Tibial artery (tissue), 4 donors: ENCODE measurements at regions not wholly inside any gene's neighbourhood (a gene's known extent, or its start where the extent isn't known, plus 50 kb on each side); places are given as distances from the start of the nearest gene placed in this dataset.
A peak's percentile ranks its signal among the peaks of the same experiment; 100 is the strongest.
"Not testable (repeated sequence)": the region's sequence is repeated elsewhere in the genome, so short reads cannot be mapped to it uniquely, and the experiment has no call there.

ENCODE experiments used
- DNase-seq, 2 donors: peaks; one replicate each; pipeline ENCODE4 v3.0.0-alpha.2; 2019
- H3K27ac ChIP-seq, 2 donors: fragments of 200-600 bp; sonication (generic) in 1 of 2; 1 replicate in 1 of 2; 2 replicates in 1 of 2; pipeline ENCODE4 v1.5.1; 2018 to 2019; ENCODE audit warnings: mild to moderate bottlenecking in 1 of 2
- H3K27me3 ChIP-seq, 2 donors: fragments of 200-600 bp; sonication (generic) in 1 of 2; one replicate each; pipeline versions ENCODE4 v1.5.1 to v1.6.0; 2016 to 2019
- H3K36me3 ChIP-seq, 3 donors: fragments of 200-600 bp; sonication (generic) in 2 of 3; one replicate each; pipeline ENCODE4 v1.5.1; 2016 to 2019; ENCODE audit warnings: mild to moderate bottlenecking in 2 of 3
- H3K4me1 ChIP-seq, 4 donors: fragments of 200-600 bp; sonication (generic) in 2 of 4; 1 replicate in 3 of 4; 2 replicates in 1 of 4; pipeline ENCODE4 v1.5.1; 2016 to 2019
- H3K4me3 ChIP-seq, 2 donors: fragments of 200-600 bp; sonication (generic) in 1 of 2; 1 replicate in 1 of 2; 2 replicates in 1 of 2; pipeline ENCODE4 v1.5.1; 2018 to 2019; ENCODE audit warnings: mild to moderate bottlenecking in 2 of 2
- H3K9me3 ChIP-seq, 3 donors: fragments of 200-600 bp; sonication (generic) in 1 of 3; one replicate each; pipeline ENCODE4 v1.5.1; 2016 to 2019
- intact Hi-C: fragments of 100-400 bp; cut with DNase I; formaldehyde crosslinking; loops from one replicate; pipeline ENCODE4 v1.15.0; 2023; ENCODE audit warnings: low total_unique reads
- TF ChIP-seq, protein P1 (sequence below), 2 experiments: fragments of 200-600 bp in 1 of 2; fragments of 450-650 bp in 1 of 2; IDR thresholded peaks; one replicate each; pipeline ENCODE4 v1.5.1; 2017 to 2019; ENCODE audit warnings: antibody characterized with exemption in 2 of 2, mild to moderate bottlenecking in 1 of 2, moderate library complexity in 1 of 2

DNA sequence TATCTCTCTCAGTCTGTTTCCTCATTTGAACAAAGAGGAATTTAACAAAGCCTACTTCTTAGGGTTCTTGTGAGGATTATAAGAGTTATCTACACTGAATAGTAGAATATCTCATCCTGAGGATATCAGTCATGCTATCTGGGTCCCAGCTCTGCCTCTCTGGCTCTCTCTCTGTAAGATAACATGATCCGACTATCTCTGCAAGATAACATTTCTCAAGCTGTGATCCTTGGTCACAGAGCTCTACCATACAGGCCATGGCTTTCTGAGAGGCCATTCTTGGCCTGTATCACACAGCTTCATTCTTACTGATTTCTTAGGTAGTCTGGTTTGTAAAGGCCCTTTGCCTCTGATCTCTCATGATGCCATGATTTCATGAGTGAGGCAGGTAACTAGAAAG, 71.0 kb upstream of the TRABD2B start:
- TF ChIP-seq, protein P1, sequence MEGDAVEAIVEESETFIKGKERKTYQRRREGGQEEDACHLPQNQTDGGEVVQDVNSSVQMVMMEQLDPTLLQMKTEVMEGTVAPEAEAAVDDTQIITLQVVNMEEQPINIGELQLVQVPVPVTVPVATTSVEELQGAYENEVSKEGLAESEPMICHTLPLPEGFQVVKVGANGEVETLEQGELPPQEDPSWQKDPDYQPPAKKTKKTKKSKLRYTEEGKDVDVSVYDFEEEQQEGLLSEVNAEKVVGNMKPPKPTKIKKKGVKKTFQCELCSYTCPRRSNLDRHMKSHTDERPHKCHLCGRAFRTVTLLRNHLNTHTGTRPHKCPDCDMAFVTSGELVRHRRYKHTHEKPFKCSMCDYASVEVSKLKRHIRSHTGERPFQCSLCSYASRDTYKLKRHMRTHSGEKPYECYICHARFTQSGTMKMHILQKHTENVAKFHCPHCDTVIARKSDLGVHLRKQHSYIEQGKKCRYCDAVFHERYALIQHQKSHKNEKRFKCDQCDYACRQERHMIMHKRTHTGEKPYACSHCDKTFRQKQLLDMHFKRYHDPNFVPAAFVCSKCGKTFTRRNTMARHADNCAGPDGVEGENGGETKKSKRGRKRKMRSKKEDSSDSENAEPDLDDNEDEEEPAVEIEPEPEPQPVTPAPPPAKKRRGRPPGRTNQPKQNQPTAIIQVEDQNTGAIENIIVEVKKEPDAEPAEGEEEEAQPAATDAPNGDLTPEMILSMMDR (IDR thresholded peaks at IDR 0.05): no peak
- no peaks in the 10 kb centered on the region for H3K36me3 ChIP-seq
- peak in 1 of 2 donors; percentile 5 for DNase-seq
- H3K9me3 ChIP-seq: no peaks in the 10 kb centered on the region
- intact Hi-C loops: no loop called here
- H3K27ac ChIP-seq: peak overlapping the region; percentile 45 to 66
- H3K4me1 ChIP-seq: peaks cover 0 to 32% (median 19%) of the 10 kb centered on the region in 4 donors
- H3K27me3 ChIP-seq: no peaks in the 10 kb centered on the region
- no peak overlapping the region for H3K4me3 ChIP-seq

DNA sequence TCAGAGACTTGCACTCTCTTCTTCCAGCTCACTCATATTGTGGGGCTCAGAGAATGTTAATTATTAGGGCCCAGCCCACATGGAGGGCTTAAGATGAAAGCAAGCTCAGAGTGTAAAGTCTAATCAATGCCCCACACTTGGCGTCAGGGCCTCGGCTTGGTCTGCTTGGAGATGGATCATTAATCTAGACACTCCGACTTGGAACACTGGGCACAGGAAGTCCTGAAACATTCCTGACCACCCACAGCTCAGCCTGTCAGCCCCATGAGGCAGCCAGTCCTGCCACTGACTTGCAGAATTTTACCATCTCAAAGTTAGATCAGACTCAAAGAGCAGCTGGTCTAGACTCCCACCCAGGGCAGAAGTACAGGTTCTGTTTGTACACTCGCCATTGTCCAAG, 69.8 kb upstream of the TRABD2B start:
- Histone ChIP-seq H3K27me3 (no peaks in the 10 kb centered on the region), H3K9me3 (no peaks in the 10 kb centered on the region), H3K27ac (peak overlapping the region in 1 of 2 donors; percentile 4), H3K4me1 (peaks cover 0 to 33% (median 19%) of the 10 kb centered on the region in 4 donors), H3K36me3 (no peaks in the 10 kb centered on the region), H3K4me3 (no peak overlapping the region)
- peak in 1 of 2 donors; percentile 54 for DNase-seq
- TF ChIP-seq, protein P1 (IDR thresholded peaks at IDR 0.05): no peak
- intact Hi-C loops: no loop called here

- H3K27me3 ChIP-seq, H3K27ac ChIP-seq, DNase-seq, H3K9me3 ChIP-seq, H3K4me3 ChIP-seq, H3K36me3 ChIP-seq, intact Hi-C loops: not testable (repeated sequence)
- peaks cover 0 to 31% (median 21%) of the 10 kb centered on the region in 4 donors for H3K4me1 ChIP-seq
Measured at GRCh38 chr1:48064693-48065092, 67.5 kb upstream of the TRABD2B start.

DNA sequence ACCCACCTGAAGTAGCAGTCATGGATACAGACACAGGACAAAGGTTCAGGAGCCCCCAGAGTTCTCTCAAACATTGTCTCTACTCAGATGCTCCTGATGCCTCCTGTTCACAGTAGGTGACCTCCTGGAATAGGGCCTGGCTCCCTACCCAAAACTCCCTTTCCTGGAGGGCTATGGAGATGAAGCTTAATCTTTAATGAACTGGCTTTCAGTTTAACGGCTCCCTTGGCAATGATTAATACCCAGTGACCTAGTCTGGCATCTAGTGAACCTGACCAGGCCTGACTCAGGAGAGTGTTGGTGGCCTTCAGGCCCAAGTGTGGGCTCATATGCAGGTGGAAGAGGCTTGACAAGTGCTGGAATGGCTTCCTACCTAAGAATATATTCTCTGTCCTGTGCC, 65.2 kb upstream of the TRABD2B start:
- H3K4me3 ChIP-seq: no peak overlapping the region
- TF ChIP-seq, protein P1 (IDR thresholded peaks at IDR 0.05): no peak
- no peaks in the 10 kb centered on the region for H3K9me3 ChIP-seq
- H3K27me3 ChIP-seq: no peaks in the 10 kb centered on the region
- H3K36me3 ChIP-seq: no peaks in the 10 kb centered on the region
- no peak for DNase-seq
- intact Hi-C loops: no loop called here
- H3K27ac ChIP-seq: no peak overlapping the region
- H3K4me1 ChIP-seq: peaks cover 0 to 18% (median 12%) of the 10 kb centered on the region in 4 donors

DNA sequence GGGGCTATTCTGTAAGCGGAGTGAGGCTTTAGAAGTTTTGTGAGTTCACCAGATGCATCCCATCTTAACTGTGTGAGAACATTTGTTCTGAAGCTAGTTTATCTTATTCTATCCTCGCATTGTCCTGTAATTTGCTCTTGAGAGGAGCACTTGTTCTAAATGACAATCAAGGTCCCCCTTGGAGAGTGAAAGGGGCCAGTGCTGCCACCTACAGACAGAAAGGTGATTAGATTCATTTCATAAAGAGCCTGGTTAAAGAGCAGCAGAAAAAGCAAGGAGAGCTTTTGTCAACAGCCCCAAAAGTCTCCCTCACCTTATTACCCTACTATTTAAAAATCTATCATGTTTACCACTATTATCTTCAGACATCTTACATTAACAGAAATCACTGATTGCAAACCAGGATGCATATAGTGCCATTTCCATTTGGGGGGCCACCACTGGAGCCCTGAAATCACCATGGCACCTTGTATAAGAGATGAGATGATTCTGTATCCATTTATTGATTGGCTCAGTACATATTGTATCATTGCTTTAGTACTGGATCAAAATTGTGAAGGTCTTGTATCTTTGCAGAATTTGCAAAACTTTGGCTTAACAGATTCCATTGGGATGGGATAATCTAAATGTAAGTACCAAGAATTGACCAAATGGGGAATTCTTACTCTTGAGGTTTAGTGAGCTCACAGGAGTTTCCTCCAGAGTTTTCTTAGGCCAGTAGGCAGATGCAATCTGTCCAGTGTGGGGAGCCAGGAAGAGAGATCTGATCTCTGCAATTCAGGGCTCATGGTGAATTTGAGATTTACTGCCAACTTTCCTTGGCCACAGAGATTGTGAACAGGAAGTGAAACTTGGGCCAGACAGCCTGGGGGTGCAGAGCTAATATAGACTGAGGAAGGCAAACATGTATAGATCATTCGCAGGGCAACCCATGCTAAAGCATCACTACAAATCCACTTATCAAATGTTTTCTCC, 64.3 kb upstream of the TRABD2B start:
- DNase-seq: peak in 1 of 2 donors; percentile 59
- Histone ChIP-seq H3K9me3 (no peaks in the 10 kb centered on the region), H3K4me3 (no peak overlapping the region), H3K27ac (no peak overlapping the region), H3K36me3 (no peaks in the 10 kb centered on the region), H3K4me1 (peaks cover 0 to 12% (median 9%) of the 10 kb centered on the region in 4 donors), H3K27me3 (no peaks in the 10 kb centered on the region)
- TF ChIP-seq, protein P1 (IDR thresholded peaks at IDR 0.05): peak; percentile 75 to 80
- intact Hi-C loops: loop anchor here (2.0 kb wide), 1 partner anchor 63 kb away; no protein-coding TSS in a partner anchor

DNA sequence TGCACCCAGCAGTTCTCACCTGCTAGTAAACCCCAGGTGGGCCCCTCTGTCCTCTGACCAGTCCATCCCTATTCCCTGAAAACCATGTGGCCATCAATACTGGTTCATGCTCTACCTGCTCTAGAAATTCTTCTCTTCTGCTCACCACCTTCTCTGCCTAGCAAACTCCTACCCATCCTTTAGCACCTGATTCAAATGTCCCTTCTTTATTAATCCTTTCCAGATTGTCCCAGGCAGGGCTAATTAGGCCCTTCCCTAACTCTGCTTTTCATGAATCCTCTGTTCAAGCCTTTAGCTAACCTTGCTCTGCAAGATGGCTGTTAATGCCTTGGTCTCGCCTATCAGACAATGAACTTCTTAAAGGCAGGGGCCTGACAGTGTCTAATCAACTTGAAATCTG, 62.1 kb upstream of the TRABD2B start:
- Histone ChIP-seq H3K4me3 (no peak overlapping the region), H3K4me1 (peaks cover 0 to 18% (median 8%) of the 10 kb centered on the region in 4 donors), H3K36me3 (no peaks in the 10 kb centered on the region), H3K27me3 (no peaks in the 10 kb centered on the region), H3K27ac (no peak overlapping the region), H3K9me3 (no peaks in the 10 kb centered on the region)
- no peak for DNase-seq
- intact Hi-C loops: loop anchor here (5.0 kb wide), 1 partner anchor 322 kb away; no protein-coding TSS in a partner anchor
- TF ChIP-seq, protein P1 (IDR thresholded peaks at IDR 0.05): no peak
